ENCODE measurements at regions not wholly inside any gene's neighbourhood (a gene's known extent, or its start where the extent isn't known, plus 50 kb on each side); places are given as distances from the start of the nearest gene placed in this dataset.

- Histone ChIP-seq H3K27me3 (replicated peaks; ENCODE audit: control insufficient read depth, insufficient read depth, low read length) (no peaks in the 10 kb centered on the region), H3K9me3 (peaks cover 9% of the 10 kb centered on the region), H3K4me1 (peaks cover 4% of the 10 kb centered on the region; the same call in 1 of the 2 replicates), H3K36me3 (ENCODE audit: control insufficient read depth, insufficient read depth, low read length) (no peaks in the 10 kb centered on the region; the same call in 1 of the 2 replicates), H3K4me3 (ENCODE audit: low read depth, low read length) (no peak overlapping the region)
- Mint-ChIP-seq H3K4me1 (ENCODE audit: low read depth, unreplicated experiment) (peaks cover 10% of the 10 kb centered on the region), H3K27me3 (ENCODE audit: insufficient read depth, unreplicated experiment) (no peaks in the 10 kb centered on the region), H3K27ac (ENCODE audit: unreplicated experiment) (no peak overlapping the region), H3K36me3 (ENCODE audit: insufficient read depth, unreplicated experiment) (no peaks in the 10 kb centered on the region), H3K4me3 (ENCODE audit: unreplicated experiment) (no peak overlapping the region), H3K9me3 (ENCODE audit: unreplicated experiment) (peaks cover 7% of the 10 kb centered on the region)
- CTCF ChIA-PET, result no interaction called here
- no peak for DNase-seq
- POLR2A ChIA-PET, result no interaction called here
- intact Hi-C loops (cut with micrococcal nuclease; ENCODE audit: unreplicated experiment), result no loop called here
- TF ChIP-seq CTCF (IDR thresholded peaks at IDR 0.05; ENCODE audit: insufficient read depth in 1 of 2, low read depth in 1 of 2, low read length in 1 of 2, severe bottlenecking in 1 of 2, unreplicated experiment in 1 of 2), result no peak
- BruUV-seq (replicated peaks), result no TSS peak
Observed at GRCh38 chr5:74098456-74098855, 472.5 kb downstream of the ARHGEF28 start.

- TF ChIP-seq CTCF (IDR thresholded peaks at IDR 0.05; ENCODE audit: insufficient read depth in 1 of 2, low read depth in 1 of 2, low read length in 1 of 2, severe bottlenecking in 1 of 2, unreplicated experiment in 1 of 2), result no peak
- Mint-ChIP-seq H3K27me3 (ENCODE audit: insufficient read depth, unreplicated experiment) (no peaks in the 10 kb centered on the region), H3K36me3 (ENCODE audit: insufficient read depth, unreplicated experiment) (no peaks in the 10 kb centered on the region), H3K4me3 (ENCODE audit: unreplicated experiment) (no peak overlapping the region), H3K9me3 (ENCODE audit: unreplicated experiment) (no peaks in the 10 kb centered on the region), H3K27ac (ENCODE audit: unreplicated experiment) (no peak overlapping the region), H3K4me1 (ENCODE audit: low read depth, unreplicated experiment) (no peaks in the 10 kb centered on the region)
- BruUV-seq (replicated peaks), result no TSS peak
- Histone ChIP-seq H3K4me1 (no peaks in the 10 kb centered on the region), H3K4me3 (ENCODE audit: low read depth, low read length) (no peak overlapping the region), H3K9me3 (peaks cover 9% of the 10 kb centered on the region), H3K27me3 (replicated peaks; ENCODE audit: control insufficient read depth, insufficient read depth, low read length) (no peaks in the 10 kb centered on the region), H3K36me3 (ENCODE audit: control insufficient read depth, insufficient read depth, low read length) (no peaks in the 10 kb centered on the region; the same call in 1 of the 2 replicates)
- POLR2A ChIA-PET, result no interaction called here
- DNase-seq, result no peak
- CTCF ChIA-PET, result interaction anchor here (1.0 kb wide), 1 partner anchor 29 kb away, joined by 4 read pairs; no protein-coding TSS in a partner anchor
- intact Hi-C loops (cut with micrococcal nuclease; ENCODE audit: unreplicated experiment), result no loop called here
Observed at GRCh38 chr5:74096325-74096724, 470.3 kb downstream of the ARHGEF28 start.

DNA sequence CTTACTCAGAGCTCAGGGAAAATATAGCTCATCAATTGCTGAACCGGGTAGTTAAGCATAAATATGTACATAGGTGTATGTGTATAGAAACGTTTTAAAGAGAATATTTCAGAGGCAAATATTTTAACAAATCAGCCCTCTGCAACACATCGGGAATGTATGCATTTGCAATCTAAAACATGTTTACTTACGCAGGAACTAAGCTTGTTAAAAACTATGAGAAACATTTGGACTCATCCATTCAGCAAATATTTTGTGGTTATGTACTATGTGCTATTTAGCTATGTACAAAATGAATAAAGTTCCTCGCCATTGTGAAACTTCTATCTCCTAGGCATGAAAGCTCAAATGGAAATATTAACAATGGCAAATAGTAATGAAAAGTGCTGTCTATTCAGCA is 469.9 kb downstream of the ARHGEF28 start:
- intact Hi-C loops (cut with micrococcal nuclease; ENCODE audit: unreplicated experiment), result no loop called here
- ChIA-PET CTCF (interaction anchor here (1.0 kb wide), 1 partner anchor 30 kb away, joined by 4 read pairs; no protein-coding TSS in a partner anchor), POLR2A (no interaction called here)
- TF ChIP-seq CTCF (IDR thresholded peaks at IDR 0.05; ENCODE audit: insufficient read depth in 1 of 2, low read depth in 1 of 2, low read length in 1 of 2, severe bottlenecking in 1 of 2, unreplicated experiment in 1 of 2), result no peak
- H3K9me3 Mint-ChIP-seq (ENCODE audit: unreplicated experiment), result no peaks in the 10 kb centered on the region
- no TSS peak for BruUV-seq (replicated peaks)
- H3K27me3 Mint-ChIP-seq (ENCODE audit: insufficient read depth, unreplicated experiment), result no peaks in the 10 kb centered on the region
- H3K36me3 Mint-ChIP-seq (ENCODE audit: insufficient read depth, unreplicated experiment), result no peaks in the 10 kb centered on the region
- H3K4me1 Mint-ChIP-seq (ENCODE audit: low read depth, unreplicated experiment), result no peaks in the 10 kb centered on the region
- no peak for DNase-seq
- H3K4me3 ChIP-seq (ENCODE audit: low read depth, low read length), result no peak overlapping the region
- no peak overlapping the region for H3K4me3 Mint-ChIP-seq (ENCODE audit: unreplicated experiment)
- no peak overlapping the region for H3K27ac Mint-ChIP-seq (ENCODE audit: unreplicated experiment)
- peaks cover 9% of the 10 kb centered on the region for H3K9me3 ChIP-seq
- H3K27me3 ChIP-seq (replicated peaks; ENCODE audit: control insufficient read depth, insufficient read depth, low read length), result no peaks in the 10 kb centered on the region
- H3K4me1 ChIP-seq, result no peaks in the 10 kb centered on the region
- H3K36me3 ChIP-seq (ENCODE audit: control insufficient read depth, insufficient read depth, low read length), result no peaks in the 10 kb centered on the region; the same call in 1 of the 2 replicates
